Gastroesophageal sphincter (tissue), 3 donors: ENCODE measurements at regions not wholly inside any gene's neighbourhood (a gene's known extent, or its start where the extent isn't known, plus 50 kb on each side); places are given as distances from the start of the nearest gene placed in this dataset.
"Not testable (repeated sequence)": the region's sequence is repeated elsewhere in the genome, so short reads cannot be mapped to it uniquely, and the experiment has no call there.

ENCODE experiments used
- EP300 ChIP-seq: sonication (generic); formaldehyde crosslinking; IDR thresholded peaks from one replicate; pipeline ENCODE4 v1.6.1; 2017; ENCODE audit warnings: antibody characterized with exemption, mild to moderate bottlenecking
- POLR2A ChIP-seq, 2 donors: fragments of 450-650 bp; IDR thresholded peaks; one replicate each; pipeline ENCODE4 v1.6.1; 2017; ENCODE audit warnings: antibody characterized with exemption in 2 of 2, mild to moderate bottlenecking in 2 of 2, moderate library complexity in 1 of 2
- POLR2AphosphoS5 ChIP-seq: sonication (generic); formaldehyde crosslinking; IDR thresholded peaks from one replicate; pipeline ENCODE4 v1.6.1; 2017; ENCODE audit warnings: antibody characterized with exemption
- TF ChIP-seq, protein P1 (sequence below), 4 experiments: fragments of 200-600 bp in 2 of 4; fragments of 450-650 bp in 2 of 4; sonication (generic) in 1 of 4; IDR thresholded peaks; one replicate each; pipeline ENCODE4 v1.5.1; 2017 to 2019; ENCODE audit warnings: antibody characterized with exemption in 4 of 4, mild to moderate bottlenecking in 2 of 4, moderate library complexity in 2 of 4

DNA sequence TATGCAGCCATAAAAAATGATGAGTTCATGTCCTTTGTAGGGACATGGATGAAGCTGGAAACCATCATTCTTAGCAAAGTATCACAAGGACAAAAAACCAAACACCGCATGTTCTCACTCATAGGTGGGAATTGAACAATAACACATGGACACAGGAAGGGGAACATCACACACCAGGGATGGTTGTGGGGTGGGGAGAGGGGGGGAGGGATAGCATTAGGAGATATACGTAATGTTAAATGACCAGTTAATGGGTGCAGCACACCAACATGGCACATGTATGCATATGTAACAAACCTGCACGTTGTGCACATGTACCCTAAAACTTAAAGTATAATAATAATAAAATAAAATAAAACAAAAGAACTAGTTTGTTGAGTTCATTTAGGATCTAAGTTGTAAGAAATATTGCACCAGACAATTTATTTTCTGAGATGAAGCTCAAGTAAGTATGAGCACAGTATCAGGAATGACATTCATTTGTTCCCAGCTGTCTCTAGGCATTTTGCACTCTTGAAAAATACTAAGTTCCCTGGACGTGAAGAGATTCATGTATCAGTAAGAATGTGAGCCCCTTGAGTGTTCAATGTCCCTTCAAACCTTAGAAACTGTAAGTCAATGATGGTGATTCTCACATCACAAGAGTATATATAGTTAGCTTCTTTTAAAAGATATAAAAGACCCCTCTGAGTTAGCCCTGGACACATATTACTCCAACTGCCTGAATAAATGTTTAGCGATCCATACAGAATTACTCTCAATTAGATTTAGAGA is 1519.3 kb upstream of the TPTE start:
- TF ChIP-seq, protein P1, sequence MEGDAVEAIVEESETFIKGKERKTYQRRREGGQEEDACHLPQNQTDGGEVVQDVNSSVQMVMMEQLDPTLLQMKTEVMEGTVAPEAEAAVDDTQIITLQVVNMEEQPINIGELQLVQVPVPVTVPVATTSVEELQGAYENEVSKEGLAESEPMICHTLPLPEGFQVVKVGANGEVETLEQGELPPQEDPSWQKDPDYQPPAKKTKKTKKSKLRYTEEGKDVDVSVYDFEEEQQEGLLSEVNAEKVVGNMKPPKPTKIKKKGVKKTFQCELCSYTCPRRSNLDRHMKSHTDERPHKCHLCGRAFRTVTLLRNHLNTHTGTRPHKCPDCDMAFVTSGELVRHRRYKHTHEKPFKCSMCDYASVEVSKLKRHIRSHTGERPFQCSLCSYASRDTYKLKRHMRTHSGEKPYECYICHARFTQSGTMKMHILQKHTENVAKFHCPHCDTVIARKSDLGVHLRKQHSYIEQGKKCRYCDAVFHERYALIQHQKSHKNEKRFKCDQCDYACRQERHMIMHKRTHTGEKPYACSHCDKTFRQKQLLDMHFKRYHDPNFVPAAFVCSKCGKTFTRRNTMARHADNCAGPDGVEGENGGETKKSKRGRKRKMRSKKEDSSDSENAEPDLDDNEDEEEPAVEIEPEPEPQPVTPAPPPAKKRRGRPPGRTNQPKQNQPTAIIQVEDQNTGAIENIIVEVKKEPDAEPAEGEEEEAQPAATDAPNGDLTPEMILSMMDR (IDR thresholded peaks at IDR 0.05) = not testable (repeated sequence)
- not testable (repeated sequence) for TF ChIP-seq POLR2AphosphoS5; POLR2A (IDR thresholded peaks at IDR 0.05); EP300
